GM12874 (cell line): ENCODE measurements at regions not wholly inside any gene's neighbourhood (a gene's known extent, or its start where the extent isn't known, plus 50 kb on each side); places are given as distances from the start of the nearest gene placed in this dataset.
A peak's percentile ranks its signal among the peaks of the same experiment; 100 is the strongest.

Source experiments
- TF ChIP-seq, protein P1 (sequence below): IDR thresholded peaks from 2 replicates; pipeline ENCODE4 v1.5.1; 2011; ENCODE audit warnings: low read depth, mild to moderate bottlenecking, control low read depth, low read length, moderate library complexity; ENCODE audit not compliant: insufficient read depth

DNA sequence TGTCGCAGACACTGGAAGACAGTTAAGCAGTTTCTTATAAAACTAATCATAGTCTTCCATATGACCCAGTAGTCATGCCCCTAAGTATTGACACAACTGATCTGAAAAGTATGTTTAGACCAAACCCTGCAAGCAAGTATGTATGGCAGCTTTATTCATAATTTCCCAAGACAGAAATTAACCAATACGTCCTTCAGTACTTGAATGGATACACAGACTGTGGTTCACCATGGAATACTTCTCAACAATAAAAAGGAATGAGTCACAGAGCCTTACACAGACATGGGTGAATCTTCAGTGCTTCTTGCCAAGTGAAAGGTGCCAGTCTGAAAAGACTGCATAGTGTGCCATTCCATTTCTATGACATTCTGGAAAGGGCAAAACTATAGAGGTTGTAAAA lies 50.2 kb upstream of the AKR1E2 start:
- TF ChIP-seq, protein P1, sequence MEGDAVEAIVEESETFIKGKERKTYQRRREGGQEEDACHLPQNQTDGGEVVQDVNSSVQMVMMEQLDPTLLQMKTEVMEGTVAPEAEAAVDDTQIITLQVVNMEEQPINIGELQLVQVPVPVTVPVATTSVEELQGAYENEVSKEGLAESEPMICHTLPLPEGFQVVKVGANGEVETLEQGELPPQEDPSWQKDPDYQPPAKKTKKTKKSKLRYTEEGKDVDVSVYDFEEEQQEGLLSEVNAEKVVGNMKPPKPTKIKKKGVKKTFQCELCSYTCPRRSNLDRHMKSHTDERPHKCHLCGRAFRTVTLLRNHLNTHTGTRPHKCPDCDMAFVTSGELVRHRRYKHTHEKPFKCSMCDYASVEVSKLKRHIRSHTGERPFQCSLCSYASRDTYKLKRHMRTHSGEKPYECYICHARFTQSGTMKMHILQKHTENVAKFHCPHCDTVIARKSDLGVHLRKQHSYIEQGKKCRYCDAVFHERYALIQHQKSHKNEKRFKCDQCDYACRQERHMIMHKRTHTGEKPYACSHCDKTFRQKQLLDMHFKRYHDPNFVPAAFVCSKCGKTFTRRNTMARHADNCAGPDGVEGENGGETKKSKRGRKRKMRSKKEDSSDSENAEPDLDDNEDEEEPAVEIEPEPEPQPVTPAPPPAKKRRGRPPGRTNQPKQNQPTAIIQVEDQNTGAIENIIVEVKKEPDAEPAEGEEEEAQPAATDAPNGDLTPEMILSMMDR, result no peak

- TF ChIP-seq, protein P1, result no peak
Measured at GRCh38 chr10:4772202-4772570, 53.8 kb upstream of the AKR1E2 start.

- TF ChIP-seq, protein P1, result no peak
Measured at GRCh38 chr10:4771554-4772201, 54.3 kb upstream of the AKR1E2 start.

DNA sequence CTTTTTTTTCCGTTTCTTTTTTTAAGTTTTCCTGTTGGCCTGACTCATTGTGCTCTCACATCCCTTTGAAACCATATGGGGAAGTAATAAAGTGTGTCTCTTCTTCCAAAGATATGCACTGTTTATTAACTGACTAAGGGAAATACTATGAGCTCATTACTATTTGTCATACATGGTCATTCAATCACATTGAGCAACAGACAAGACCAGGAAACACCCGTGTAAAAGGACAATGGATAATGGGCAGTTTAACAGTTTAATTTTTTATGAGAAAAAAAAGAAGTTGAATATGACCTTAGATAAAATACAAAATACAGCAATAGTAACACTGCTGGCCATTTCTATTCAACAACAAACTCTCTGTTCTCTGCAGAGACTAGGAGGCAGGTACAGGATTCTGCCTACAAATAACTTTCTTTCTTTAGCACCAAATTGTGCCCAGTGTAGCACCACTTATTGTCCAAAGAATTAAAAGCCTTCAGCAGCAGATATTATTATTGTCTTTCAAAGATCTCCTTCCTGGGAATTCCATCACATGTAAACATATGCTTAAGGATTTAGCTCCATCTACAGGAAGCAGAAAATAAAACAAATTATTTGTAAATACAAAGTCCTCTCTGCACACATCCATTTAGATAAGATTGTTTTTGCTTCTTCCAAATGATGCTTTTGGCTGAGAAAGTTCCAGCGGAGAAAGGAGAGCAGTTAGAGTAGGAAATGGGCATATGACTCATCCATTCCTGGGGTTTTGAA lies 55.0 kb upstream of the AKR1E2 start:
- TF ChIP-seq, protein P1, result no peak

DNA sequence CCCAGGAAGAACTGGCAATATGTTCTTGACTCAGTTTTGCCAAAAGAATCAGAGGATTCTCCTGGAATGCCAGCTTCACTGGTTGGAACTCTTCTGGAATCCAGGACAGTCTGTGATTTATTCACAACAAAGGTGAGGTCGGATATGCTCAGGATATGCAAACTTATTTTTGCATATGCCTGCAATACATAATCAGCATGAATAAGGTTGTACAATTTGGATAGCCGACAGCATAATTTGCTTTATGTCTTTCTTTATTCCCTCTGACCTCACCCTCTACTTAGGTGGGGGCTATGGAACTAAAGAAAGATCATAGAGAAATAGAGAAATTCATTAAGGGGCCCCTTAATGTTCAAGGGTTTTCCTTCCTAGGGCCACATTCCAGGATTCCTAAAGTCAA lies 57.6 kb upstream of the AKR1E2 start:
- TF ChIP-seq, protein P1, result no peak

GRCh38 chr10:4767033-4767814 lies 58.8 kb upstream of the AKR1E2 start:
- TF ChIP-seq, protein P1, result 0 out of 2 replicates have a peak, but pooled peaks have one; percentile 9

GRCh38 chr10:4766454-4766853 lies 59.6 kb upstream of the AKR1E2 start:
- TF ChIP-seq, protein P1, result no peak
